ENCODE measurements at regions not wholly inside any gene's neighbourhood (a gene's known extent, or its start where the extent isn't known, plus 50 kb on each side); places are given as distances from the start of the nearest gene placed in this dataset.
"Not testable (repeated sequence)": the region's sequence is repeated elsewhere in the genome, so short reads cannot be mapped to it uniquely, and the experiment has no call there.

DNA sequence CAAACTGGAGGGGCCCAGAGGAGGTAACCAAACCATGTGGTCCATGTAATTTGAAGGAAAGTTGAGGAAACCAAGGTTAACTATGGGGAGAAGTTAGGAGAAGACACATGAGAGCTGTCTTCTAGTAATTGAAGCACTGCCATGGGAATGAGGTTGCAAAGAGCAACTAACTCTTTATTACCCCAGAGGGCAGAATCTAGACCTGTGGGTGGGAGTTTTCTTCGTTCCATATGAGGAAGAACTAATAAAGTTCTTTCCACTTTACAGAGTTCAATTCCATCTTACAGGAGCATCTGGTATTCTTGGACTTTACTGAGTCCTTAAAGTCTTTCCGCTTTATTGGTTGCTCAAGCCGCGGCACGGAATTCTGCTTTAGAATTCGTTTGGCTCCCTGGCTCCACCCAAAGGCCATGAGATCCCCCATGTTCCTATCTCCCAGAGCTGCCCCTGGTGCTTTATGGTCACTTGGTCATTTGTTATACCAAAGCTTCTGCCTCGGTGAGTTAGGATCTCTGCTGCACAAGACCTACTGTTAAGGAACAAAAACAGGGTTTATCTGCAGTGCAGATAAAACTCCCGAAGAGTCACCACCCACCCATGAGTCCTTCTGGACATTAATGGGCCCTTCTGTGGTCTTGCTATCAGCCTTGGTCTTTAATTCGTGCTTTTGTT, 89.5 kb upstream of the UMPS start:
- in situ Hi-C loops (cut with HindIII; ENCODE audit: low sequenced_read_pairs) = no loop called here
- no peak for DNase-seq (ENCODE audit: low spot score)

DNA sequence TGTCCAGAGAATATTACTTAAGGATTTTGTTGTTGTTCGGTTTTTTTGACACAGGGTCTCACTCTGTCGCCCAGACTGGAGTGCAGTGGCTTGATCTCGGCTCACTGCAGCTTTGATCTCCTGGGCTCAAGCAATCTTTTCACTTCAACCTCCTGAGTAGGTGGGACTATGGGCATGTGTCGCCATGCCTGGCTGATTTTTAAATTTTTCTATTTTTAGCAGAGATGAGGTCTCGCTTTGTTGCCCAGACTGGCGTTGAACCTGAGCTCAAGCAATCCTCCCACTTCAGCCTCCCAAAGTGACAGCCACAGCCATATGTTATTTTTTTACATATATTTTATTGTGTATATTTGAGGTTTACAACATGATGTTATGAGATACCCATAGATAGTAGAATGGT, 86.8 kb upstream of the UMPS start:
- in situ Hi-C loops (cut with HindIII; ENCODE audit: low sequenced_read_pairs) = no loop called here
- no peak for DNase-seq (ENCODE audit: low spot score)

GRCh38 chr3:124646186-124646585, 84.1 kb upstream of the UMPS start:
- in situ Hi-C loops (cut with HindIII; ENCODE audit: low sequenced_read_pairs); DNase-seq (ENCODE audit: low spot score): not testable (repeated sequence)

DNA sequence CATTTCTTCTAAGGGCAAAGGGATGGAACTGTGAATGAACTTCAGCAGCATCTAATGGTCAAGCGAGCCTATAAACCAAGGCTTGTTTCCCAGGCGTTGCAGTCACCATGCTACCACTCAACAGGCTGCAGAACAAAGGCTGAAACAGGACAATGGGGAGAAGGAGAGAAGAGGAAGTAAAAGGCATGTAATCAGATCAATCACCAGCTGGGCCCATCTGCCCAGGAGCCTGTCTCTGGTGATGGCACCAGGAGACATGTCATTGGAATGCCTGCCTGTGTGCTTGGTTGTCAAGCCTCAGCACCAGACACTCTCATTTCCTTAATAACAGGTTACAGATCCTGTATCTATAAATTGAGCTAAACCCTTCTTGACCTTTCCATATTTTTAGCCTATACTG, 81.7 kb upstream of the UMPS start:
- DNase-seq (ENCODE audit: low spot score) = no peak
- in situ Hi-C loops (cut with HindIII; ENCODE audit: low sequenced_read_pairs) = no loop called here

GRCh38 chr3:124650798-124651197, 79.5 kb upstream of the UMPS start:
- in situ Hi-C loops (cut with HindIII; ENCODE audit: low sequenced_read_pairs) = loop anchor here (25.0 kb wide), 1 partner anchor 88 kb away; no protein-coding TSS in a partner anchor
- no peak for DNase-seq (ENCODE audit: low spot score)

GRCh38 chr3:124651416-124651815, 78.8 kb upstream of the UMPS start:
- not testable (repeated sequence) for DNase-seq (ENCODE audit: low spot score)
- in situ Hi-C loops (cut with HindIII; ENCODE audit: low sequenced_read_pairs) = loop anchor here (25.0 kb wide), 1 partner anchor 89 kb away; no protein-coding TSS in a partner anchor

DNA sequence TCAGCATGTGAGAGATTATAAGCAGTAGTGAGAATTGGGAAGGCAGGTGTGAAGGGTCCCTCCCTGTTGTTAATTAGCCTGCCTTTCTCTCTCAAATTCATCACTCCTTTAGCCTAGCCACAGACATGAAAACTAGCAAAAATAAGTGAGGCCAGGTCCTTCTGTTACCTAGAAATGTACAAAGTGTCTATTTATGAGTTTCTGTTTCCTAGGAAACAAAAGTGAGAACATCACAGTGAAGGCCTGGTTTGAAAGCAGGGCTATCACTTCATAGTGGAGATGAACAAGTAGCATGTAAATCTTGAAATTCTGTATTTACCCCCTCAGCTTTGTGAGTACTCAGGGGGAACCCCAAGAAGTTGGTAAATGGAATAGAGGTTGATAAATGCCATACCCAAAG, 78.2 kb upstream of the UMPS start:
- DNase-seq (ENCODE audit: low spot score) = no peak
- in situ Hi-C loops (cut with HindIII; ENCODE audit: low sequenced_read_pairs) = loop anchor here (25.0 kb wide), 1 partner anchor 90 kb away; no protein-coding TSS in a partner anchor

- in situ Hi-C loops (cut with HindIII; ENCODE audit: low sequenced_read_pairs) = loop anchor here (25.0 kb wide), 1 partner anchor 91 kb away; no protein-coding TSS in a partner anchor
- DNase-seq (ENCODE audit: low spot score) = peak; percentile 3
These were observed 77.0 kb upstream of the UMPS start for GRCh38 chr3:124653071-124653796.

DNA sequence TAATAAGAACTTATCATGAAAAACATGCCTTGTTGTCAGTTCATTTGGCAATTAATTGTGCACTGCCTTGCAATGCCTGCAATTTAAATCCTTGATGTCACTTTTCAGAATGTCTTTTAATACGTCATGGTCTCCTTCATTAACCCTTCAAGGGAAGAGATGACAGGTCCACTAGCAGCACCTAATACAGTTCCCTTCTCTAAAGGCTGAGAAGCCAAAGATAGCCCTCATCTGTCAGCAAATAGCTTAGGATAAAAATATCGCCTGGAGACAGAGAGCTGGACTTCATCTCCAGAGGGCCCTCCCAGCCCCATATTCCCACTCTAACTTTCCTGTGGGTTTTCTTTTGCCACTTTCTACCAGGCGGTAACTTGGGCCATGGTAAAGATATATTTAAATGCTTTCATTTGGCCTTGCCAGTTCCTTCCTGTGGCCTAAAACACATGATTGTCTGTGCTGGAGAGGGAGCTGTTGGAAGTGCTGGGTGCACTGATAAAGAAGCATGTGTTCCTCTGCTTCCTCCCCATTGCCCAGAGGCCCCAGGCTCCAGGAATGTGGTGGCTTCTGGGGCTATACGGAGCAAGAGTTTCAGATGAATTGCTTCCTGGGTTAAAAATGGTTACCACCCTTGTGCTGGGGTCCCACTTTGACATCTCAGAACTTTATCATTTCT, 76.3 kb upstream of the UMPS start:
- no peak for DNase-seq (ENCODE audit: low spot score)
- in situ Hi-C loops (cut with HindIII; ENCODE audit: low sequenced_read_pairs) = loop anchor here (25.0 kb wide), 1 partner anchor 92 kb away; no protein-coding TSS in a partner anchor

GRCh38 chr3:124654470-124654845, 75.8 kb upstream of the UMPS start:
- in situ Hi-C loops (cut with HindIII; ENCODE audit: low sequenced_read_pairs) = loop anchor here (25.0 kb wide), 1 partner anchor 92 kb away; no protein-coding TSS in a partner anchor
- no peak for DNase-seq (ENCODE audit: low spot score)

GRCh38 chr3:124656531-124656930, 73.7 kb upstream of the UMPS start:
- in situ Hi-C loops (cut with HindIII; ENCODE audit: low sequenced_read_pairs) = loop anchor here (25.0 kb wide), 1 partner anchor 94 kb away; no protein-coding TSS in a partner anchor
- DNase-seq (ENCODE audit: low spot score) = no peak

DNA sequence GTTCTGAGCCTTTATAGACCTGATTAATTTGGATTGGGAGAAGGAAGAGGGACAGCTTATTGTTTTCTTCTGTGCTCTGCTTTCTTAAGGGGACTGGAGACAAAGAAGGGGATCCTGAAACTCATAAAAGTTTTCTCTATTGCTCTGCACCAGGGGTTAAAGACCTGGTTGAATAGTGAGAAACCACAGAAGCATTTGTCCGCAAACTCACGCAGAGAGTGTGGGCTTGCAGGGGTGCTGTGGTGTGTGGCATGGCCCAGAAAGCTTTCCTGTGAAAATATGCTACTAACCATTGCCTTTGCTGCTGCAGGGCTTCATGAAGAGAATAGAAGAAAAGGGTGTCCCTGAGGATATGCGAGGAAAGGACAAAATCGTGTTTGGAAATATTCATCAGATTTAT, 73.1 kb upstream of the UMPS start:
- no peak for DNase-seq (ENCODE audit: low spot score)
- in situ Hi-C loops (cut with HindIII; ENCODE audit: low sequenced_read_pairs) = loop anchor here (25.0 kb wide), 1 partner anchor 95 kb away; no protein-coding TSS in a partner anchor

GRCh38 chr3:124658270-124658669, 72.0 kb upstream of the UMPS start:
- DNase-seq (ENCODE audit: low spot score) = no peak
- in situ Hi-C loops (cut with HindIII; ENCODE audit: low sequenced_read_pairs) = loop anchor here (25.0 kb wide), 1 partner anchor 96 kb away; no protein-coding TSS in a partner anchor

DNA sequence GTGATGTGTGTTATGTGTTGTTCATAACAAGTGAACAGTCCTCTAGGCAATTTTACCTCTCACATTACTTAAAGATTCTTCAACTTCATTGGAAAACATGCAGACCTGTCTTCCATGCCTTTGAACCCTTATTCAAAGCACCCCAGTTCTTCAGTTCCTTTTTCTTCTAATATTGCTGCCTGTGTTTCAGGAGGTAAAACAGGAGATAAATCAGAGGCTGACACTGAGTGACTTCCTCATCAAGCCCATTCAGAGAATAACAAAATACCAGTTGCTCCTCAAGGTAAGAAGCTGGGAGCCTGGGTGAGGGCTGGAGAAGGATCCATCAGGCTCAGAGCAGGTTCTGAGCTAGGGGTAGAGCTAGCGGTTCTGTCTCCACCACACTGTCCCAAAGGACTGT, 71.1 kb upstream of the UMPS start:
- in situ Hi-C loops (cut with HindIII; ENCODE audit: low sequenced_read_pairs) = loop anchor here (25.0 kb wide), 1 partner anchor 97 kb away; no protein-coding TSS in a partner anchor

DNA sequence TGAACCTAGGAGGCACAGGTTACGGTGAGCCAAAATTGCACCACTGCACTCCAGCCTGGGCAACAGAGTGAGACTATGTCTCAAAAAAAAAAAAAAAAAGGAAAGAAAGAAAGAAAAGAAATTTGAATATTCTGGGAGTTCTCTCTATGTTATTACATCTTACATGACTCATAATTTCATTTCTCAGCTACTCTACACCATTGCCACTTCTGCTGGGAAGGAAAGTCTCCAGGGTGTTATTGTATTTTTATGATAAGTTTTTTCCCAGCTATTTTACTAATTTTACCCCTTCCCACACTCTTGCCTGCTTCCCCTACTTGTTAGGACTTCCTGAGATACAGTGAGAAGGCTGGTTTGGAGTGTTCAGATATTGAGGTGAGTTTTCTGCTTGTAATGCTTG, 69.7 kb upstream of the UMPS start:
- in situ Hi-C loops (cut with HindIII; ENCODE audit: low sequenced_read_pairs) = loop anchor here (25.0 kb wide), 1 partner anchor 98 kb away; no protein-coding TSS in a partner anchor
- no peak for DNase-seq (ENCODE audit: low spot score)

More for the DNA sequence above, 71.1 kb upstream of the UMPS start:
- no peak for DNase-seq (ENCODE audit: low spot score)

DNA sequence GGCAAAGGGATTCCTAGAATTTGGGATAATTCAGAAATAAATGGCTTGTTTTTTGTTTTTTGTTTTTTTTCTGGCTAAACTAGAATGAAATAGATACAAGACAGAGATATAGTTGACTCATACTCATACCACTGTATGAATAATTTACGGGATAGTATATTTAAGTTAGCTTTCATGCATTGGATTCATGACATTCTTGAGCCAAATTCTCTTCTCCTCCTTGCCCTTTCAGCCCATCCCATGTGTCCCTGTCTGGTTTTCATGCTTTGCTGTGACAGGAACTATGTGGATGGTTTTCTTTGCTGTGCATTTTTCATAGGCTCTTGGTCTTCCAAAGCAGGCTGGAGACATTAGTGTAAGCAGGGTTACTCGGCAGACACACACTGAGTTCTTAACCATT, 66.6 kb upstream of the UMPS start:
- no peak for DNase-seq (ENCODE audit: low spot score)
- in situ Hi-C loops (cut with HindIII; ENCODE audit: low sequenced_read_pairs) = loop anchor here (25.0 kb wide), 1 partner anchor 101 kb away; no protein-coding TSS in a partner anchor

DNA sequence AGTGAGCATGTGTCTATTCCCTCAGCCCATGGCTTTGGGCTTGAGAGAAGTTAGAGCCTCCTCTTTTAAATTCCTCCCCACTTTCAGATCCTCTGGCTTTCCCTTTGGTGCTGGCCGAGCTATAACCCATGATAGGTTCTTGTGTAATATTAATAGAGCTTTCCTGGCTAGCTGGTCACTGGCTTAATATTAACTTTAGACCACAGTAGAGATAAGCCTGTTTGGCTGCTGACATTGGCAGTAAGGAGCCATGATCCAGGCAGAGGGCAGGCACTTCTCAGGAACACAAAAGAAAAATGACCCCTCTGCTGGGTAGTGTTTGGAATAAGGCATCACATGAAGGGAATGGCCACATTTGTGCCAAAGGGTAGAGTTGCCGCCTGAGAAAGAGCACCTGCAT, 65.4 kb upstream of the UMPS start:
- in situ Hi-C loops (cut with HindIII; ENCODE audit: low sequenced_read_pairs) = loop anchor here (25.0 kb wide), 1 partner anchor 103 kb away; no protein-coding TSS in a partner anchor
- DNase-seq (ENCODE audit: low spot score) = no peak

DNA sequence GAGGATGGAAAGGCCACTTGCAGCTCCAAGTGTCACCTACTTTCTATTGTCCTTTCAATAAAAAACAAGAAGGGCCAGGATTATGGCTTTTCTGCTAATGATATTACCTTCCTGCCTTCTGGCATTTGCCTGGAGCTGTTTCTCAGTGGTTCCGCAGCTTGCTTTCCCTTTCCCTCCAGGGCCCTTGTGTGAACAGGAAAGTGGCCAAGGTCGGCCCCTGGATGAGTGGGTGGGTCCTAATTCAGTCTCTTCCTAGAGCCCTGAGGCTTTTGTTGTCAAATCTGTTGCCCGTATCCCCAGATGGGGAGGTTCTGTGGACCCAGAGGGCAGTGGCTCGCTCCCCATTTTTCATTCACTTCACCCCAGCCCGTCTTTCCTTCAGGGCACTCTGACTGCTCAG, 64.2 kb upstream of the UMPS start:
- in situ Hi-C loops (cut with HindIII; ENCODE audit: low sequenced_read_pairs) = loop anchor here (25.0 kb wide), 1 partner anchor 104 kb away; no protein-coding TSS in a partner anchor
- DNase-seq (ENCODE audit: low spot score) = no peak

GRCh38 chr3:124669470-124669869, 60.8 kb upstream of the UMPS start:
- DNase-seq (ENCODE audit: low spot score) = no peak
- in situ Hi-C loops (cut with HindIII; ENCODE audit: low sequenced_read_pairs) = loop anchor here (25.0 kb wide), 1 partner anchor 107 kb away; no protein-coding TSS in a partner anchor
